ENCODE measurements at regions not wholly inside any gene's neighbourhood (a gene's known extent, or its start where the extent isn't known, plus 50 kb on each side); places are given as distances from the start of the nearest gene placed in this dataset.

GRCh38 chr2:41457026-41457425, 590.8 kb upstream of the PKDCC start:
- no peak for DNase-seq (ENCODE audit: low read depth)
- no peak overlapping the region for H3K4me3 ChIP-seq (ENCODE audit: low read depth, low read length)
- TF ChIP-seq CTCF (conservative IDR thresholded peaks at IDR 0.05; ENCODE audit: low read depth, low read length) = no peak

GRCh38 chr2:41460661-41461060, 587.2 kb upstream of the PKDCC start:
- TF ChIP-seq CTCF (conservative IDR thresholded peaks at IDR 0.05; ENCODE audit: low read depth, low read length) = no peak
- H3K4me3 ChIP-seq (ENCODE audit: low read depth, low read length) = no peak overlapping the region
- DNase-seq (ENCODE audit: low read depth) = no peak

- TF ChIP-seq CTCF (conservative IDR thresholded peaks at IDR 0.05; ENCODE audit: low read depth, low read length) = no peak
- DNase-seq (ENCODE audit: low read depth) = no peak
- H3K4me3 ChIP-seq (ENCODE audit: low read depth, low read length) = no peak overlapping the region
These were observed 583.4 kb upstream of the PKDCC start for GRCh38 chr2:41464395-41464794.

- no peak for TF ChIP-seq CTCF (conservative IDR thresholded peaks at IDR 0.05; ENCODE audit: low read depth, low read length)
- no peak overlapping the region for H3K4me3 ChIP-seq (ENCODE audit: low read depth, low read length)
- no peak for DNase-seq (ENCODE audit: low read depth)
These were observed 571.9 kb upstream of the PKDCC start for GRCh38 chr2:41475959-41476358.

- H3K4me3 ChIP-seq (ENCODE audit: low read depth, low read length) = no peak overlapping the region
- DNase-seq (ENCODE audit: low read depth) = no peak
- TF ChIP-seq CTCF (conservative IDR thresholded peaks at IDR 0.05; ENCODE audit: low read depth, low read length) = no peak
These were observed 565.2 kb upstream of the PKDCC start for GRCh38 chr2:41482659-41483058.

GRCh38 chr2:41483226-41483625, 564.6 kb upstream of the PKDCC start:
- no peak overlapping the region for H3K4me3 ChIP-seq (ENCODE audit: low read depth, low read length)
- DNase-seq (ENCODE audit: low read depth) = no peak
- TF ChIP-seq CTCF (conservative IDR thresholded peaks at IDR 0.05; ENCODE audit: low read depth, low read length) = no peak

GRCh38 chr2:41483982-41484857, 563.6 kb upstream of the PKDCC start:
- H3K4me3 ChIP-seq (ENCODE audit: low read depth, low read length) = no peak overlapping the region
- no peak for TF ChIP-seq CTCF (conservative IDR thresholded peaks at IDR 0.05; ENCODE audit: low read depth, low read length)
- DNase-seq (ENCODE audit: low read depth) = no peak

Measured in epithelial cell of proximal tubule (primary cell).